Endothelial cell of umbilical vein (primary cell): ENCODE measurements at regions not wholly inside any gene's neighbourhood (a gene's known extent, or its start where the extent isn't known, plus 50 kb on each side); places are given as distances from the start of the nearest gene placed in this dataset.
"Not testable (repeated sequence)": the region's sequence is repeated elsewhere in the genome, so short reads cannot be mapped to it uniquely, and the experiment has no call there.

Experiments used
- BruUV-seq: library from RNA; stranded (reverse); fragments of 400-500 nt; replicated peaks from 2 replicates; lab custom pipeline; 2021; lab: Mats Ljungman, UMichigan
- CTCF ChIA-PET: fragments of 300-600, 350-600 bp; sonication (Branson Sonifier 250); formaldehyde crosslinking; loops from one replicate; lab custom pipeline; 2021; ENCODE audit warnings: antibody characterized with exemption, inconsistent platforms; lab: Charles Lee
- POLR2A ChIA-PET: fragments of 300-600, 350-600 bp; sonication (Branson Sonifier 250); formaldehyde crosslinking; loops from one replicate; lab custom pipeline; 2021; ENCODE audit warnings: antibody characterized with exemption, inconsistent platforms; lab: Charles Lee
- DNase-seq: peaks from one replicate; pipeline ENCODE4 v3.0.0-alpha.2; 2011; ENCODE audit warnings: low read depth, low spot score
- FAIRE-seq: peaks from 2 replicates; lab custom pipeline; 2011; peaks lifted over from hg19 to GRCh38; lab: Jason Lieb, UNC
- H2AFZ ChIP-seq: 2 replicates; pipeline ENCODE4 v1.6.0; 2012; ENCODE audit warnings: low read depth, low read length, control low read depth, inconsistent platforms
- H3K27ac ChIP-seq: 2 replicates; pipeline ENCODE4 v1.5.1; 2011; ENCODE audit warnings: low read depth, mild to moderate bottlenecking, control low read depth, low read length, moderate library complexity; ENCODE audit not compliant: insufficient read depth
- H3K27me3 ChIP-seq, 2 experiments: 2 replicates each; pipeline versions ENCODE4 v1.6.0 to v1.6.1; 2011; ENCODE audit warnings: low read length in 2 of 2, mixed read lengths in 1 of 2; ENCODE audit not compliant: control insufficient read depth in 2 of 2, insufficient read depth in 2 of 2
- H3K36me3 ChIP-seq, 2 experiments: 2 replicates in 1 of 2; 3 replicates in 1 of 2; pipeline ENCODE4 v1.5.1; 2011; ENCODE audit warnings: low read length in 2 of 2, mild to moderate bottlenecking in 1 of 2, moderate library complexity in 1 of 2; ENCODE audit not compliant: control insufficient read depth in 2 of 2, insufficient read depth in 2 of 2; ENCODE audit errors: extremely low read depth in 1 of 2
- H3K4me1 ChIP-seq: 3 replicates; pipeline ENCODE4 v1.5.1; 2011; ENCODE audit warnings: mild to moderate bottlenecking, low read length; ENCODE audit not compliant: control insufficient read depth, insufficient read depth; ENCODE audit errors: extremely low read depth
- H3K4me2 ChIP-seq: 2 replicates; pipeline ENCODE4 v1.6.1; 2011; ENCODE audit warnings: low read length, control low read depth, mixed read lengths; ENCODE audit not compliant: insufficient read depth
- H3K4me3 ChIP-seq, 3 experiments: fragments of 200-600 bp in 1 of 3; sonication (generic), shearing (Covaris generic) in 1 of 3; replicated peaks in 1 of 3; 2 replicates each; pipeline ENCODE4 v1.5.1; 2011 to 2016; ENCODE audit warnings: control low read depth in 3 of 3, low read length in 3 of 3, mild to moderate bottlenecking in 2 of 3, inconsistent platforms in 1 of 3, low read depth in 1 of 3, moderate library complexity in 1 of 3; ENCODE audit not compliant: insufficient read depth in 1 of 3
- H3K79me2 ChIP-seq: 2 replicates; pipeline ENCODE4 v1.6.0; 2012; ENCODE audit warnings: low read length, inconsistent platforms; ENCODE audit not compliant: control insufficient read depth, insufficient read depth
- H3K9ac ChIP-seq: replicated peaks from 2 replicates; pipeline ENCODE3; 2011; ENCODE audit warnings: low read length, control low read depth; ENCODE audit not compliant: insufficient read depth; ENCODE audit errors: extremely low read depth
- H3K9me1 ChIP-seq: replicated peaks from 3 replicates; pipeline ENCODE4 v1.6.0; 2011; ENCODE audit warnings: mild to moderate bottlenecking, low read length; ENCODE audit not compliant: control insufficient read depth, insufficient read depth; ENCODE audit errors: extremely low read depth
- H3K9me3 ChIP-seq: replicated peaks from 2 replicates; pipeline ENCODE4 v1.5.1; 2012; ENCODE audit warnings: low read length, inconsistent platforms; ENCODE audit not compliant: control insufficient read depth, insufficient read depth
- H4K20me1 ChIP-seq: replicated peaks from 2 replicates; pipeline ENCODE3; 2011; ENCODE audit warnings: mild to moderate bottlenecking, low read length; ENCODE audit not compliant: control insufficient read depth, insufficient read depth; ENCODE audit errors: extremely low read depth
- CTCF ChIP-seq, 2 donors: IDR thresholded peaks; 1 replicate in 1 of 2; 2 replicates in 1 of 2; pipeline ENCODE4 v1.5.1; 2011; ENCODE audit warnings: low read length in 2 of 2, mild to moderate bottlenecking in 2 of 2, moderate library complexity in 2 of 2, control low read depth in 1 of 2, inconsistent platforms in 1 of 2, low read depth in 1 of 2; ENCODE audit not compliant: insufficient read depth in 1 of 2; ENCODE audit errors: extremely low read depth in 1 of 2
- EZH2 ChIP-seq: IDR thresholded peaks from 2 replicates; pipeline ENCODE4 v1.6.1; 2012; ENCODE audit warnings: borderline replicate concordance, low read depth, mild to moderate bottlenecking, moderate library complexity, low read length, inconsistent platforms; ENCODE audit not compliant: severe bottlenecking
- FOS ChIP-seq: IDR thresholded peaks from 2 replicates; pipeline ENCODE4 v1.6.1; 2011; ENCODE audit warnings: mild to moderate bottlenecking, low read length, moderate library complexity, borderline replicate concordance; ENCODE audit not compliant: insufficient read depth
- GATA2 ChIP-seq: IDR thresholded peaks from 2 replicates; pipeline ENCODE4 v1.7.0; 2011; ENCODE audit warnings: low read depth, mild to moderate bottlenecking, moderate library complexity, mixed read lengths, low read length; ENCODE audit not compliant: insufficient read length, insufficient read depth
- JUN ChIP-seq: IDR thresholded peaks from 2 replicates; pipeline ENCODE4 v1.6.1; 2011; ENCODE audit warnings: borderline replicate concordance, low read depth; ENCODE audit not compliant: insufficient read length, insufficient read depth
- MYC ChIP-seq: IDR thresholded peaks from one replicate; pipeline ENCODE4 v1.6.1; 2011; ENCODE audit warnings: mild to moderate bottlenecking, low read depth, low read length
- POLR2A ChIP-seq: IDR thresholded peaks from 2 replicates; pipeline ENCODE4 v1.6.1; 2012; ENCODE audit warnings: low read depth, mild to moderate bottlenecking, control low read depth, low read length
- POLR2AphosphoS5 ChIP-seq: IDR thresholded peaks from 2 replicates; pipeline ENCODE4 v1.6.1; 2012; ENCODE audit warnings: low read depth, mild to moderate bottlenecking, control low read depth, low read length, moderate library complexity; ENCODE audit not compliant: insufficient read depth
- dilution Hi-C: fragments of 300-500 bp; cut with MboI; formaldehyde crosslinking; loops from one replicate; pipeline ENCODE4 v1.15.0; 2019; ENCODE audit warnings: low sequenced_read_pairs; ENCODE audit not compliant: extremely low pct_ligation_motif_present
- intact Hi-C: fragments of 100-400 bp; cut with micrococcal nuclease; formaldehyde crosslinking; loops from one replicate; pipeline ENCODE4 v1.10.0; 2022
- TF ChIP-seq, protein P1 (sequence below): IDR thresholded peaks from 2 replicates; pipeline ENCODE4 v1.6.1; 2011; ENCODE audit not compliant: insufficient read depth, insufficient read length

- H3K36me3 ChIP-seq = no peaks in the 10 kb centered on the region
- DNase-seq = no peak
- no peaks in the 10 kb centered on the region for H3K27me3 ChIP-seq
- no peak for FAIRE-seq
- H3K27ac ChIP-seq = no peak overlapping the region
- H2AFZ ChIP-seq = no peak overlapping the region
- no TSS peak for BruUV-seq
- dilution Hi-C loops = no loop called here
- no peaks in the 10 kb centered on the region for H3K4me1 ChIP-seq
- intact Hi-C loops = no loop called here
- H3K9me3 ChIP-seq = peaks cover 4% of the 10 kb centered on the region
- ChIA-PET CTCF (no interaction called here), POLR2A (no interaction called here)
- no peaks in the 10 kb centered on the region for H3K9me1 ChIP-seq
- no peak for TF ChIP-seq EZH2
- TF ChIP-seq, protein P1, sequence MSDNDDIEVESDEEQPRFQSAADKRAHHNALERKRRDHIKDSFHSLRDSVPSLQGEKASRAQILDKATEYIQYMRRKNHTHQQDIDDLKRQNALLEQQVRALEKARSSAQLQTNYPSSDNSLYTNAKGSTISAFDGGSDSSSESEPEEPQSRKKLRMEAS = no peak
- no peak for TF ChIP-seq CTCF (IDR thresholded peaks at IDR 0.05; ENCODE audit: extremely low read depth in 1 of 2, insufficient read depth in 1 of 2, low read depth in 1 of 2, low read length in 2 of 2)
- TF ChIP-seq MYC = no peak
- TF ChIP-seq FOS = no peak
- TF ChIP-seq POLR2A = no peak
- TF ChIP-seq JUN = no peak
- TF ChIP-seq GATA2 = no peak
- no peak for TF ChIP-seq POLR2AphosphoS5
- H3K4me3 ChIP-seq = no peak overlapping the region
- H3K4me2 ChIP-seq = no peak overlapping the region
- no peaks in the 10 kb centered on the region for H4K20me1 ChIP-seq
- H3K79me2 ChIP-seq = no peaks in the 10 kb centered on the region
- H3K9ac ChIP-seq = no peak overlapping the region
Measured at GRCh38 chr4:164601653-164602052, 152.3 kb upstream of the SMIM31 start.

- H3K79me2 ChIP-seq, DNase-seq, H3K36me3 ChIP-seq, H3K9ac ChIP-seq, H3K27ac ChIP-seq, FAIRE-seq, H3K4me1 ChIP-seq, H3K9me1 ChIP-seq, H3K27me3 ChIP-seq, BruUV-seq, intact Hi-C loops, POLR2A ChIA-PET, H3K9me3 ChIP-seq, dilution Hi-C loops, H2AFZ ChIP-seq, H3K4me2 ChIP-seq, H4K20me1 ChIP-seq, H3K4me3 ChIP-seq: not testable (repeated sequence)
- CTCF ChIA-PET = interaction anchor here (1.9 kb wide), 1 partner anchor 11 kb away, joined by 3 read pairs; no protein-coding TSS in a partner anchor
Measured at GRCh38 chr4:164605791-164606190, 148.1 kb upstream of the SMIM31 start.
